ENCODE measurements at regions not wholly inside any gene's neighbourhood (a gene's known extent, or its start where the extent isn't known, plus 50 kb on each side); places are given as distances from the start of the nearest gene placed in this dataset.

- no peak for ATAC-seq (ENCODE audit: insufficient read depth, low read depth)
- H3K27me3 ChIP-seq (ENCODE audit: insufficient read depth, low read length, poor library complexity), result no peaks in the 10 kb centered on the region
Observed at GRCh38 chr4:79759793-79760192, 313.2 kb downstream of the ANTXR2 start.

GRCh38 chr4:79757600-79757999 lies 315.4 kb downstream of the ANTXR2 start:
- Histone ChIP-seq H3K4me3 (ENCODE audit: low read depth in 1 of 2, low read length in 2 of 2) (no peak overlapping the region), H3K27ac (ENCODE audit: low read length) (no peak overlapping the region), H3K27me3 (ENCODE audit: insufficient read depth, low read length, poor library complexity) (no peaks in the 10 kb centered on the region), H4K20me1 (ENCODE audit: insufficient read depth, low read length) (no peaks in the 10 kb centered on the region), H3K4me1 (ENCODE audit: insufficient read depth, low read length) (0 out of 2 replicates have a peak, but pooled peaks cover 5% of the 10 kb centered on the region), H2AFZ (ENCODE audit: low read depth, low read length) (no peak overlapping the region), H3K9ac (ENCODE audit: low read depth, low read length) (no peak overlapping the region), H3K4me2 (ENCODE audit: insufficient read depth, low read length) (no peak overlapping the region), H3K9me3 (ENCODE audit: insufficient read depth, low read length, severe bottlenecking) (peaks cover 3% of the 10 kb centered on the region), H3K79me2 (ENCODE audit: insufficient read depth, low read length) (no peaks in the 10 kb centered on the region), H3K36me3 (ENCODE audit: insufficient read depth, low read length) (no peaks in the 10 kb centered on the region)
- no peak for ATAC-seq (ENCODE audit: insufficient read depth, low read depth)
- no peak for DNase-seq
- TF ChIP-seq EZH2 (IDR thresholded peaks at IDR 0.05; ENCODE audit: borderline replicate concordance, low read depth, low read length, severe bottlenecking), result no peak
- TF ChIP-seq, protein P1, sequence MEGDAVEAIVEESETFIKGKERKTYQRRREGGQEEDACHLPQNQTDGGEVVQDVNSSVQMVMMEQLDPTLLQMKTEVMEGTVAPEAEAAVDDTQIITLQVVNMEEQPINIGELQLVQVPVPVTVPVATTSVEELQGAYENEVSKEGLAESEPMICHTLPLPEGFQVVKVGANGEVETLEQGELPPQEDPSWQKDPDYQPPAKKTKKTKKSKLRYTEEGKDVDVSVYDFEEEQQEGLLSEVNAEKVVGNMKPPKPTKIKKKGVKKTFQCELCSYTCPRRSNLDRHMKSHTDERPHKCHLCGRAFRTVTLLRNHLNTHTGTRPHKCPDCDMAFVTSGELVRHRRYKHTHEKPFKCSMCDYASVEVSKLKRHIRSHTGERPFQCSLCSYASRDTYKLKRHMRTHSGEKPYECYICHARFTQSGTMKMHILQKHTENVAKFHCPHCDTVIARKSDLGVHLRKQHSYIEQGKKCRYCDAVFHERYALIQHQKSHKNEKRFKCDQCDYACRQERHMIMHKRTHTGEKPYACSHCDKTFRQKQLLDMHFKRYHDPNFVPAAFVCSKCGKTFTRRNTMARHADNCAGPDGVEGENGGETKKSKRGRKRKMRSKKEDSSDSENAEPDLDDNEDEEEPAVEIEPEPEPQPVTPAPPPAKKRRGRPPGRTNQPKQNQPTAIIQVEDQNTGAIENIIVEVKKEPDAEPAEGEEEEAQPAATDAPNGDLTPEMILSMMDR (IDR thresholded peaks at IDR 0.05; ENCODE audit: borderline replicate concordance, extremely low read depth, low read length, poor library complexity, severe bottlenecking), result no peak

More at GRCh38 chr4:79759793-79760192, 313.2 kb downstream of the ANTXR2 start:
- no peak overlapping the region for H3K27ac ChIP-seq (ENCODE audit: low read length)
- H3K4me3 ChIP-seq (ENCODE audit: low read depth in 1 of 2, low read length in 2 of 2), result no peak overlapping the region
- TF ChIP-seq EZH2 (IDR thresholded peaks at IDR 0.05; ENCODE audit: borderline replicate concordance, low read depth, low read length, severe bottlenecking), result no peak
- no peak overlapping the region for H2AFZ ChIP-seq (ENCODE audit: low read depth, low read length)
- DNase-seq, result no peak
- no peaks in the 10 kb centered on the region for H3K36me3 ChIP-seq (ENCODE audit: insufficient read depth, low read length)
- no peaks in the 10 kb centered on the region for H3K79me2 ChIP-seq (ENCODE audit: insufficient read depth, low read length)
- H3K4me1 ChIP-seq (ENCODE audit: insufficient read depth, low read length), result 0 out of 2 replicates have a peak, but pooled peaks cover 5% of the 10 kb centered on the region
- peaks cover 3% of the 10 kb centered on the region for H3K9me3 ChIP-seq (ENCODE audit: insufficient read depth, low read length, severe bottlenecking)
- no peak overlapping the region for H3K9ac ChIP-seq (ENCODE audit: low read depth, low read length)
- H4K20me1 ChIP-seq (ENCODE audit: insufficient read depth, low read length), result no peaks in the 10 kb centered on the region
- no peak overlapping the region for H3K4me2 ChIP-seq (ENCODE audit: insufficient read depth, low read length)

DNA sequence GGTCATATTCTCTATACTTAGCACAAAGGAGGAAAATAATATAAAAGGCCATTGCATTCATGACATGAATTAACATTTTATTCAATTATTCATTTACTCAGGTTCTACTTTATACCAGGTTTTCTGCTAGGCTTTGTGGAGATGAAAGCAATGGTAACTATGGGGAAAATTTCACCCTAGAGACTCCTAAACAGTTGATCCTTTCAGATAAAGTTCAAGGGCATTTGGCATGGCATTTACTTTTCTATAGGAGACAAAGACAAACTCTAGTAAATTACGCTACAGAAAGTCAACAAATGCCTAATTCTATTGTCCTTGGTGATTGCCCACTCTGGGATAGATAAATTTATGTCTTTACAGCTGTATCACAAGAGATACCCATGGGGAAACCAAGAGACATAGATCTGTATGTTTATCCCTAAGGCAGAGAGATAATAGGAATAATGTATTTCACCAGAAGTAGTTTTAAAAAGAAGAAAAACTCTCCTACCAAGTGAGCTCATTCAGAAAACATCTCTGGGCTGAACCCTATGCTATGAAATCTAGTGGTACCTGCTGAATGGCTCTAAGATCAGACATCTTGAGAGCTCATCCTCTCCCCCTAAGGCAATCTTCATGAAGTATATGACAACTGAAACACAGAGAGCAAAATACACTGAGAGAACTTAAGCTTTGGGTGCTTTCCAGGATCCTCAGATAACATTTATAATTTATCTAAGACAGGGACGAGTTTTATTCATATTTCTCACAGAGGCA lies 316.7 kb downstream of the ANTXR2 start:
- DNase-seq (no peak), ATAC-seq (ENCODE audit: insufficient read depth, low read depth) (no peak)
- Histone ChIP-seq H3K9ac (ENCODE audit: low read depth, low read length) (no peak overlapping the region), H3K9me3 (ENCODE audit: insufficient read depth, low read length, severe bottlenecking) (no peaks in the 10 kb centered on the region), H4K20me1 (ENCODE audit: insufficient read depth, low read length) (no peaks in the 10 kb centered on the region), H3K27me3 (ENCODE audit: insufficient read depth, low read length, poor library complexity) (no peaks in the 10 kb centered on the region), H3K27ac (ENCODE audit: low read length) (no peak overlapping the region), H3K4me2 (ENCODE audit: insufficient read depth, low read length) (no peak overlapping the region), H3K79me2 (ENCODE audit: insufficient read depth, low read length) (no peaks in the 10 kb centered on the region), H3K4me3 (ENCODE audit: low read depth in 1 of 2, low read length in 2 of 2) (no peak overlapping the region), H3K36me3 (ENCODE audit: insufficient read depth, low read length) (no peaks in the 10 kb centered on the region), H3K4me1 (ENCODE audit: insufficient read depth, low read length) (no peaks in the 10 kb centered on the region), H2AFZ (ENCODE audit: low read depth, low read length) (no peak overlapping the region; the same call in 1 of the 2 replicates)
- TF ChIP-seq, protein P1 (IDR thresholded peaks at IDR 0.05; ENCODE audit: borderline replicate concordance, extremely low read depth, low read length, poor library complexity, severe bottlenecking), result no peak
- no peak for TF ChIP-seq EZH2 (IDR thresholded peaks at IDR 0.05; ENCODE audit: borderline replicate concordance, low read depth, low read length, severe bottlenecking)

DNA sequence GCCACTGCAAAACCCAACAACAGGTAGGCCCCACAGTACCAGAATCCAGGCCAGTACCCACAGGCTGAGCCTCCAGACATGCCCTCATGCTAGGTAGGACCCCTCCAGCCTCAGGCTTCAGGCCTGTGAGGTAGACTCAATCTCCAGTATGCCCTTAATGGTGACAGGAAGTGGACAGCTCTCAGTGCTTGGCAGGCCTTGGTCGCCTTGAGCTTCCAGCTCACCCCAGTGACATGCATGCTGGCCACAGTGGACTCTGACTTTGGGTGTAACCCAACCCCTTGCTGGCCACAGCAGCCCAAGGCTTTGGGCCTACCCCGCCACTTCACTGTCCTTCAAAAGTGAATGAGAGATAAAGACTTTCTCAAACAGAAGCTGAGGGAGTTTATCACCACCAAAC lies 324.2 kb downstream of the ANTXR2 start:
- no peak overlapping the region; the same call in 1 of the 2 replicates for H2AFZ ChIP-seq (ENCODE audit: low read depth, low read length)
- H3K27me3 ChIP-seq (ENCODE audit: insufficient read depth, low read length, poor library complexity), result no peaks in the 10 kb centered on the region
- DNase-seq (no peak), ATAC-seq (ENCODE audit: insufficient read depth, low read depth) (0 out of 3 replicates have a peak, but pooled peaks have one; percentile 37)
- H4K20me1 ChIP-seq (ENCODE audit: insufficient read depth, low read length), result no peaks in the 10 kb centered on the region
- H3K36me3 ChIP-seq (ENCODE audit: insufficient read depth, low read length), result no peaks in the 10 kb centered on the region
- H3K9ac ChIP-seq (ENCODE audit: low read depth, low read length), result no peak overlapping the region
- no peaks in the 10 kb centered on the region for H3K79me2 ChIP-seq (ENCODE audit: insufficient read depth, low read length)
- no peak overlapping the region for H3K4me2 ChIP-seq (ENCODE audit: insufficient read depth, low read length)
- no peaks in the 10 kb centered on the region for H3K9me3 ChIP-seq (ENCODE audit: insufficient read depth, low read length, severe bottlenecking)
- 0 out of 2 replicates have a peak overlapping the region, but pooled peaks have one; percentile 3 for H3K27ac ChIP-seq (ENCODE audit: low read length)
- H3K4me1 ChIP-seq (ENCODE audit: insufficient read depth, low read length), result no peaks in the 10 kb centered on the region
- TF ChIP-seq EZH2 (IDR thresholded peaks at IDR 0.05; ENCODE audit: borderline replicate concordance, low read depth, low read length, severe bottlenecking), result no peak
- TF ChIP-seq, protein P1 (IDR thresholded peaks at IDR 0.05; ENCODE audit: borderline replicate concordance, extremely low read depth, low read length, poor library complexity, severe bottlenecking), result no peak
- no peak overlapping the region for H3K4me3 ChIP-seq (ENCODE audit: low read depth in 1 of 2, low read length in 2 of 2)
